NCI-H748 (cell line): ENCODE measurements at regions not wholly inside any gene's neighbourhood (a gene's known extent, or its start where the extent isn't known, plus 50 kb on each side); places are given as distances from the start of the nearest gene placed in this dataset.

Experiments used
- DNase-seq: peaks from one replicate; lab custom pipeline; 2025; ENCODE audit not compliant: unreplicated experiment; lab: John Stamatoyannopoulos, UW

GRCh38 chr4:137641544-137641943 lies 109.2 kb upstream of the PCDH18 start:
- no peak for DNase-seq

- no peak for DNase-seq
Observed at GRCh38 chr4:137640838-137641158, 108.5 kb upstream of the PCDH18 start.

GRCh38 chr4:137640156-137640837 lies 108.0 kb upstream of the PCDH18 start:
- no peak for DNase-seq

GRCh38 chr4:137638934-137639333 lies 106.6 kb upstream of the PCDH18 start:
- DNase-seq: no peak

- peak; percentile 8 for DNase-seq
Observed at GRCh38 chr4:137635601-137636000, 103.3 kb upstream of the PCDH18 start.

- no peak for DNase-seq
Observed at GRCh38 chr4:137635108-137635507, 102.8 kb upstream of the PCDH18 start.

GRCh38 chr4:137632842-137633241 lies 100.5 kb upstream of the PCDH18 start:
- DNase-seq: no peak

GRCh38 chr4:137631605-137632004 lies 99.3 kb upstream of the PCDH18 start:
- DNase-seq: no peak

GRCh38 chr4:137630252-137630651 lies 98.0 kb upstream of the PCDH18 start:
- no peak for DNase-seq

GRCh38 chr4:137627739-137628460 lies 95.6 kb upstream of the PCDH18 start:
- DNase-seq: no peak

- DNase-seq: peak; percentile 27
Observed at GRCh38 chr4:137626942-137627738, 94.8 kb upstream of the PCDH18 start.

- DNase-seq: peak; percentile 83
Observed at GRCh38 chr4:137623013-137623412, 90.7 kb upstream of the PCDH18 start.

GRCh38 chr4:137621056-137621455 lies 88.8 kb upstream of the PCDH18 start:
- DNase-seq: peak; percentile 82

- peak; percentile 51 for DNase-seq
Observed at GRCh38 chr4:137614491-137614890, 82.2 kb upstream of the PCDH18 start.

GRCh38 chr4:137611998-137612700 lies 79.9 kb upstream of the PCDH18 start:
- no peak for DNase-seq

GRCh38 chr4:137610960-137611359 lies 78.7 kb upstream of the PCDH18 start:
- no peak for DNase-seq

- DNase-seq: no peak
Observed at GRCh38 chr4:137609718-137610430, 77.6 kb upstream of the PCDH18 start.

GRCh38 chr4:137608085-137608484 lies 75.8 kb upstream of the PCDH18 start:
- peak; percentile 30 for DNase-seq

GRCh38 chr4:137602436-137602835 lies 70.1 kb upstream of the PCDH18 start:
- DNase-seq: no peak

GRCh38 chr4:137601934-137602333 lies 69.6 kb upstream of the PCDH18 start:
- DNase-seq: no peak

GRCh38 chr4:137599734-137600133 lies 67.4 kb upstream of the PCDH18 start:
- no peak for DNase-seq
